HEK293T (cell line): ENCODE measurements at regions not wholly inside any gene's neighbourhood (a gene's known extent, or its start where the extent isn't known, plus 50 kb on each side); places are given as distances from the start of the nearest gene placed in this dataset.

ENCODE experiments used
- ARNT ChIP-seq: fragments of 450-650 bp; IDR thresholded peaks from 2 replicates; pipeline ENCODE4 v1.6.1; 2017; ENCODE audit warnings: mild to moderate bottlenecking
- BHLHE40 ChIP-seq: fragments of 450-650 bp; IDR thresholded peaks from 2 replicates; pipeline ENCODE4 v1.6.1; 2016; ENCODE audit warnings: mild to moderate bottlenecking, moderate library complexity, borderline replicate concordance
- FOXA1 ChIP-seq: fragments of 450-650 bp; IDR thresholded peaks from 2 replicates; pipeline ENCODE4 v1.6.1; 2016; ENCODE audit warnings: mild to moderate bottlenecking
- HDGF ChIP-seq: fragments of 450-650 bp; IDR thresholded peaks from 2 replicates; pipeline ENCODE4 v1.6.1; 2017; ENCODE audit warnings: antibody characterized with exemption, borderline replicate concordance
- SP1 ChIP-seq: fragments of 450-650 bp; IDR thresholded peaks from 2 replicates; pipeline ENCODE4 v1.6.1; 2017
- TARDBP ChIP-seq: fragments of 450-650 bp; IDR thresholded peaks from 2 replicates; pipeline ENCODE4 v1.6.1; 2016

DNA sequence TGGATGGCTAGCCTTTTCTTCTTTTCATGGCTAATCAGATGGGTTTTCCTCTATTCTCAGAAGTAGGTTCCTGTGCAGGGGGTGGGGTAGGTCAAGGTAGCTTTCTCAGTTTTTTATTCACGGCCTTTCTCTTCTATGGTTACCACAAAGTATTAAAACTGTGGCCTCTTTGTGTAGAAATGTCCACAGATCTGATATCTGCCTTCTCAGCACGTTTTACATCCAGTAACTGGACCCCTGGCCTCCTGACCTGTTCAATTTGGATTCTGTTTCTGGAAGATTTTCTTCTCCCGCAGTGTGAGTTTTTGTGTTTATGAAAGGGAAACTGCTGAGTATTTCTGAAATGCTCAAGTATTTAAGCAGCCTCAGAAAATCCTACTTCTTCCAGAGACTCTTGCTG is 688.5 kb downstream of the RAPGEF2 start:
- TF ChIP-seq TARDBP (no peak), SP1 (no peak), ARNT (no peak), BHLHE40 (no peak), FOXA1 (no peak), HDGF (no peak)
